GM21825 (cell line): ENCODE measurements at regions not wholly inside any gene's neighbourhood (a gene's known extent, or its start where the extent isn't known, plus 50 kb on each side); places are given as distances from the start of the nearest gene placed in this dataset.
"Not testable (repeated sequence)": the region's sequence is repeated elsewhere in the genome, so short reads cannot be mapped to it uniquely, and the experiment has no call there.

Experiments
- ATAC-seq: cut with Tn5 transposase; IDR thresholded peaks from one replicate; pipeline ENCODE4 v1.9.1; 2021; ENCODE audit warnings: mild to moderate bottlenecking, moderate library complexity; ENCODE audit not compliant: unreplicated experiment

GRCh38 chr3:103564116-103564515 is 1129.3 kb downstream of the ZPLD1 start:
- not testable (repeated sequence) for ATAC-seq

DNA sequence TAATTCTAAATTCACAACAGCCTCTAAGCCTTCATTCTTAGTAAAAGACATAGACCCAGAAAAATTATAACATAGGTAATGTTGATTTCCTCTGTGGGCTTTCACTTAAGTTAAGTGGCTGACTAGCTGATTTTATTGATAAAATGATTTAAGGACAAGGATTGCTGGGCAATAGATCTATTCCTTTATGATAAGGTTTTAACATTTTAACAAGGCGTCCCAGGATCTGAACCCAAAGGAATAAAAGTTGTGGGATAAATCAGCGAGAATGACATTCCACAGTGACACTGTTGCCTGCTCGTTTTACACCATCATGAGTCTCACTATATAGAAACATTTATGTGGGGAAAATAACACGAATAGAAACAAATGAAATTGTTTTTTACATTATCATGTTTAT is 1151.0 kb downstream of the ZPLD1 start:
- no peak for ATAC-seq

GRCh38 chr3:103589770-103590169 is 1155.0 kb downstream of the ZPLD1 start:
- ATAC-seq, result no peak

- ATAC-seq, result no peak
These were observed 1166.0 kb downstream of the ZPLD1 start for GRCh38 chr3:103600844-103601243.

DNA sequence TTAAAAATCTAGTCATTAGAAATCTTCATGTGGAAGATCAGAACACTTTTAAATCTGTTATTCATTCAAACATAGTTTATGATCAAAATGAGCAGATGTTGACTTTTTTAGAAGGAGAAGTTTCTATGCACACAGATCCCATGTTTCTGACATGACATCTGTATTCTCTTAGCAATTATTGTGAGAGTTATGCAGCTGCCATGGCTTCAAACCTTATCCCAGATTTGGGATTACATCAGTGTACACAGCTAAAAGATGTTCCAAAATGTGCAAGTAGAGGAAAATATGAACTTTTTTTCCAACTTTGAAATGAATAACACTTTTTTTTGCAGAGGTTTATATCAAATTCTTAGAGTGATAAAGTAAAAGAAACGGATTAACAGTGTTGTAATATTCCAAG is 1166.9 kb downstream of the ZPLD1 start:
- no peak for ATAC-seq

DNA sequence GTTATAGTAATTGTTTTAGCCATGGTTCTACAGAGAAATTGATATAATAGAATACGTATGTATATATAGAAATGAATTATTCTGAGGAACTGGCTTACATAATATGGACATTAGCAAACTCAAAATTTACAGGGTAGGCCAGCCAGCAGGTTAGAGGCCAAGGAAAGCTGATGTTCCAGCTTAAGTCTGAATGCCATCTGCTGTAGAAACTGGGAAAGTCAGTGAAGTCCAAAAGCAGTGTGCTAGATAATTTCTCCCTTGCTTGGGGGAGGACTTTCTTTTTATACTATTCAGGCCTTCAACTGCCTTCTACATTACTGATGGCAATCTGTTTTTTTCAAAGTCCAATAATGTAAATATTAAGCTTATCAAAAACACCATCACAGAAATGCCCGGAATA is 1174.7 kb downstream of the ZPLD1 start:
- no peak for ATAC-seq

DNA sequence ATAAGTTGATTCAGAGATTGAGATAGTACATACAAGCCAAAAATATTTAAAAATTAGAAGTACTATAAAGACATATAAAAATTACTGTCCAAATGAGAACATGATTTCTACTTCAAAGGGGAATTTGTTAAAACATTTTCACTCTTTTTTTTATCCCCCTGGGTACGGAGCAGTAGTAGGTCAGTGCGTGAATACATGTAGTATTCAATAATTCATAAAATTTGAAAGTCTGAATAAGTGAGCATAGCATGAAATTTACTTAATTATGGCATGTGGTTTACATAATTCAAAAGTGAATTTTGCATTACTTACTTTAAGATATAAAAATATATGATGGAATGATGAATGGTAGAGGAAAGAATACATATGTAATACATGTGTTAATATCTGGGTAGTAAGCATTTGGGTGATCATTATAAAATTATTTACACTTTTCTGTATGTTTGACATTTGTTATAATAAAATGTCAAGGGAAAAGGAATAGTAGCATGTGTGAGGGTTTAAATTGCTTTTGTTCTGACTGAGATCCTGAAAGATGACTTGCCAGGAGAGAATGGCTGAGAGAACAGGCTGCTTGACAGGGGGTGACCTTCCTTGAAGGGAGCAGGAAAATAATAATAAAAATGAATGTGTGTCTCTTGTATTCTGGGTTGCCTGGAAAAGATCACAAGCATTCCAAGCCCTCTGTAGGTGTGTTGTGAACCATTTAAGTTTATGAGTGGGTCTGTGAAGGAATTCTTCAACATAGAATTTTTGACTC is 1178.8 kb downstream of the ZPLD1 start:
- ATAC-seq, result no peak

- no peak for ATAC-seq
These were observed 1179.9 kb downstream of the ZPLD1 start for GRCh38 chr3:103614719-103615118.

GRCh38 chr3:103617961-103618360 is 1183.1 kb downstream of the ZPLD1 start:
- no peak for ATAC-seq

- no peak for ATAC-seq
These were observed 1189.5 kb downstream of the ZPLD1 start for GRCh38 chr3:103624271-103624670.

DNA sequence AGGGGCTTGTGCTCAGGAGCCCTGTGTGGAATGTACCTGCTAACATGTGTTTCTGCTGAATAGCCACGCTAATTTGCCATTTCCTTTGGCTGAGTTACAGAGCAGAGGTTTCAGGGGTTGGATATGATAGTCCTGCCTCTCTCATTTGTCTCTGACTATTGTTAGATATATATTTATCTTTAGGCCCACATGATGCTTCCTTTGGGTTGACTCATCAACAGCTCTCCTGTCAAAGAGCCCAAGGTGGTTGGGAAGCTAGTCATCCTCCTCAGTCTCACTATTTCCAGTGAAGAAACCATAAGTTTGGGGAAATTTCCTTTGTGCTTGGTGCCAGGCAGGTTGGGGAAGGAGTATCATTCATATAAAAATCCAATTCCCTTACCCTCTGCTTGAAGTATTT is 1194.6 kb downstream of the ZPLD1 start:
- no peak for ATAC-seq

DNA sequence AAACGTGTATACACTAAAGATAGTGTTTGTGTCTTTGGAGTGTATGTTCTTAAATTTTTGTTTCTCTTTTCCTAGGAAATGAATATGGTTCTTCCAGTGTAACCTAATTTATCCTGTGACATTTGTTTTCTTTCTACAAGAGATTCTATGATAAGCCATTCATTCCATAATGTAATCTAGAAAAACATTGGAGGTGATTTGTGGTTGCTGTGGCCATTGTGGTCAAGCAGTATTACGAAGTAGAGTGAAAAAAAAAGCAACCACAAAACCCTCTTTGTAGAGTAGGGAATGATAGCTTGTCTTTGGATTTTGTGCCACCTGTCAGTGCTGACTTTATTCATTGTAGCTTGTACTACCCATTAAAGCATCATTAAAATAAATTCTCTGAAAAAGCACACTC is 1209.6 kb downstream of the ZPLD1 start:
- no peak for ATAC-seq

GRCh38 chr3:103653996-103654395 is 1219.2 kb downstream of the ZPLD1 start:
- no peak for ATAC-seq

DNA sequence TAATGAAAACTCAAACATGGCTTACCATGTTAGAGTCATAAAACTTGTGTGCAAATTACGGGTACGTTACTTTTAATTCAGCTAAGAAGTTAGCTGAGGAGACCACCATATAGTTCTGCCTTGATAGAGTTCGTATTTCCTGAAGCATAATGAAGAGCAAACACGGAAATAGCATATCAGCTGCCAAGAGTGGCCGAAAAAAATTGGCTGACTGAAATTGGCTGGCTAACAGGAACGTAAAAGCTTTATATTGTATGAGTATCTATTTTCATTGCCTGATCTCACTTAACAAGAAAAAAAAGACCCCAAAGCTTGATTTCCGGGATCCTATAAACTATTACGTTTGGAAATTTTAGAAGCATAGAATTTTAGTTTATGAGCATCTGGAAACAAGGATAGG is 1222.9 kb downstream of the ZPLD1 start:
- no peak for ATAC-seq

- ATAC-seq, result no peak
These were observed 1226.0 kb downstream of the ZPLD1 start for GRCh38 chr3:103660810-103661209.

- ATAC-seq, result no peak
These were observed 1227.8 kb downstream of the ZPLD1 start for GRCh38 chr3:103662591-103662990.

GRCh38 chr3:103672346-103672745 is 1237.5 kb downstream of the ZPLD1 start:
- ATAC-seq, result no peak

DNA sequence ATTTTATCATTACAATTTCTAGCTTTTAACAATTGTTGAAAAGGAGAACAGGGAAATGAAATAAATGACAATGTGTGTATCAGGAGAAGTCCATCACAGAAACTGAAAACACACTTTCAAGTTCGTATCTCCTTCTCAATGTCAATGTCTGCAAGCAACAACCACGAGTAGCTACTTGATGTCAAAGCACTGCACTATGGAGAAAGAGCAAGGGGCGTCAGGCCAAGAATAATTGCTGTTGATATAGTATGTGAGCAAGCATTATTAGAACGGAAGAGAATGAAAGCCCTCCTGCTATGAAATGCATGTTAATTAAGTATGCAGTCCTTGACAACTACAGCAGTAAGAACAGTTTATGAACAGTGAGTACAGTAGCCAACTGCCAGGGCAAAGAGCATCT is 1250.1 kb downstream of the ZPLD1 start:
- ATAC-seq, result no peak

DNA sequence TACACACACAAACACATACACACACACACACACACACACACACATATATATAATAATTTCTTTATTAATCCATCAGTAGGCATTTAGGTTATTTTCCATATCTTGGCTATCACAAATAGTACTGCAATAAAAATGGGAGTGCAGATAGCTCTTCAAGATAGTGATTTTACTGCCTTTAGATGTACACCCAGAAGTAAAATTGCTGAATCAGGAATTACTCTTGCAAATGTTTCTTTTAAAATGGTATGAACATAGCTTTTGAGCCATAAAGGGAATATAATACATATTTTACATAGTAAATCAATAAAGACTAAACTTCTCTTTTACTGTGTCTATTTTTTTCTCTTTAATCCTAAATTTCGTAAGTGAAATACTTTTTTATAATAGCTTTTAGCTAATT is 1251.1 kb downstream of the ZPLD1 start:
- ATAC-seq, result no peak

GRCh38 chr3:103690536-103690935 is 1255.7 kb downstream of the ZPLD1 start:
- no peak for ATAC-seq

GRCh38 chr3:103693831-103694230 is 1259.0 kb downstream of the ZPLD1 start:
- ATAC-seq, result no peak

- ATAC-seq, result no peak
These were observed 1263.8 kb downstream of the ZPLD1 start for GRCh38 chr3:103698646-103699045.

DNA sequence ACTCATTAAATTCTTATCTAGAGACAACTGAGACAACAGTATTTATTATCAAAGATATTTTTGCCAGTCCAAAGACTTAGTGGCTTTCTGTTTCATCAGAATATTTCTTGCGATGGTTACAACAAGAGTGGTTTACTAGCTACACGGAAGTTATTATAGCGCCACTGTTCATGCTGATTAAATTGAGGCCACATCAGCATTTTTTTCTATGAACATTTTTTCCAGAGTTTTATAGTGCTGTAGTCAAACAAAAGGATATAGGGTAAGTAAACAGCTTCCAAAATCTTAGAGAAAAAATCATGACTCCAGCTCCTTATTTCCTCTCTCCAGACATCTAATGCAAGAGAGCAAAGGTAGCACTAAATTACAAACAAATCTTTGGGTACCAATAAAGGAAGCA is 1264.4 kb downstream of the ZPLD1 start:
- ATAC-seq, result no peak
